PC-9 (cell line): ENCODE measurements at regions not wholly inside any gene's neighbourhood (a gene's known extent, or its start where the extent isn't known, plus 50 kb on each side); places are given as distances from the start of the nearest gene placed in this dataset.

ENCODE experiments used
- EZH2 ChIP-seq: fragments of 200-600 bp; sonication (generic); IDR thresholded peaks from 2 replicates; pipeline ENCODE4 v1.8.0; 2017; ENCODE audit warnings: antibody characterized with exemption, low read depth
- TF ChIP-seq, protein P1 (sequence below): fragments of 200-600 bp; sonication (generic); conservative IDR thresholded peaks from 2 replicates; pipeline ENCODE4 v1.6.1; 2017; ENCODE audit warnings: mixed run types, antibody characterized with exemption, mild to moderate bottlenecking, moderate library complexity

DNA sequence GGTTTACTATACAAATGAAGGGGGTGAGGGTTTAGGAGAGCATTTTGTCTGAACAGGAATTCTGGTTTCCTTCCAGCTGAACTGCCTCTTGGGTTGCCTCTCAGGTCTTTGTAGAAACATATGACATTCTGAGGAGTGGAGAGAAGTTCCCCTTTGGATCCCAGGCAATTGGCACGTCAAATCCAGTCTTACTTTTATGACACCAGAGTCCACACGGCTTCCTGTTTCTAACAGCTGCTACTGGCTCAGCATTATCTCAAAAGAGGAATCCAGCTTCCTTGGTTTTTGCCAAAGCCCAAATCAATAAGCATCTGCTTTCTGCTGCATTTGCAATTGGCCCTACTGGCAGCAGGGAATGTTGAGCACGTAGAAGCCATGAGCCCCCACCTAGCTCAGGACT is 97.6 kb upstream of the FAM20A start:
- no peak for TF ChIP-seq EZH2
- TF ChIP-seq, protein P1, sequence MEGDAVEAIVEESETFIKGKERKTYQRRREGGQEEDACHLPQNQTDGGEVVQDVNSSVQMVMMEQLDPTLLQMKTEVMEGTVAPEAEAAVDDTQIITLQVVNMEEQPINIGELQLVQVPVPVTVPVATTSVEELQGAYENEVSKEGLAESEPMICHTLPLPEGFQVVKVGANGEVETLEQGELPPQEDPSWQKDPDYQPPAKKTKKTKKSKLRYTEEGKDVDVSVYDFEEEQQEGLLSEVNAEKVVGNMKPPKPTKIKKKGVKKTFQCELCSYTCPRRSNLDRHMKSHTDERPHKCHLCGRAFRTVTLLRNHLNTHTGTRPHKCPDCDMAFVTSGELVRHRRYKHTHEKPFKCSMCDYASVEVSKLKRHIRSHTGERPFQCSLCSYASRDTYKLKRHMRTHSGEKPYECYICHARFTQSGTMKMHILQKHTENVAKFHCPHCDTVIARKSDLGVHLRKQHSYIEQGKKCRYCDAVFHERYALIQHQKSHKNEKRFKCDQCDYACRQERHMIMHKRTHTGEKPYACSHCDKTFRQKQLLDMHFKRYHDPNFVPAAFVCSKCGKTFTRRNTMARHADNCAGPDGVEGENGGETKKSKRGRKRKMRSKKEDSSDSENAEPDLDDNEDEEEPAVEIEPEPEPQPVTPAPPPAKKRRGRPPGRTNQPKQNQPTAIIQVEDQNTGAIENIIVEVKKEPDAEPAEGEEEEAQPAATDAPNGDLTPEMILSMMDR: no peak
